ENCODE measurements at regions not wholly inside any gene's neighbourhood (a gene's known extent, or its start where the extent isn't known, plus 50 kb on each side); places are given as distances from the start of the nearest gene placed in this dataset.

GRCh38 chr18:78402440-78402839, 577.2 kb upstream of the SALL3 start:
- H3K9me3 ChIP-seq (ENCODE audit: control insufficient read depth in 1 of 2, low read length in 2 of 2), result peaks cover 0 to 19% of the 10 kb centered on the region in 2 donors
- H3K9ac ChIP-seq (ENCODE audit: low read depth in 1 of 2, low read length in 2 of 2), result no peak overlapping the region
- no peaks in the 10 kb centered on the region for H3K4me1 ChIP-seq (ENCODE audit: control insufficient read depth in 1 of 2, insufficient read depth in 2 of 2, low read length in 2 of 2)
- no peak overlapping the region for H3K4me3 ChIP-seq (ENCODE audit: low read depth in 1 of 2, low read length in 2 of 2)
- no peak overlapping the region for H3K27ac ChIP-seq (ENCODE audit: low read depth, low read length)
- no peaks in the 10 kb centered on the region for H3K36me3 ChIP-seq (ENCODE audit: control insufficient read depth in 1 of 2, insufficient read depth in 2 of 2, low read length in 2 of 2)
- H3K27me3 ChIP-seq (ENCODE audit: control insufficient read depth in 1 of 2, insufficient read depth in 2 of 2, low read length in 2 of 2), result no peaks in the 10 kb centered on the region

- Histone ChIP-seq H3K36me3 (ENCODE audit: control insufficient read depth in 1 of 2, insufficient read depth in 2 of 2, low read length in 2 of 2) (no peaks in the 10 kb centered on the region), H3K27ac (ENCODE audit: low read depth, low read length) (no peak overlapping the region), H3K9ac (ENCODE audit: low read depth in 1 of 2, low read length in 2 of 2) (no peak overlapping the region), H3K27me3 (ENCODE audit: control insufficient read depth in 1 of 2, insufficient read depth in 2 of 2, low read length in 2 of 2) (no peaks in the 10 kb centered on the region), H3K4me3 (ENCODE audit: low read depth in 1 of 2, low read length in 2 of 2) (no peak overlapping the region), H3K4me1 (ENCODE audit: control insufficient read depth in 1 of 2, insufficient read depth in 2 of 2, low read length in 2 of 2) (no peaks in the 10 kb centered on the region), H3K9me3 (ENCODE audit: control insufficient read depth in 1 of 2, low read length in 2 of 2) (peaks cover 0 to 17% of the 10 kb centered on the region in 2 donors)
Observed at GRCh38 chr18:78402966-78403365, 576.7 kb upstream of the SALL3 start.

- Histone ChIP-seq H3K27me3 (ENCODE audit: control insufficient read depth in 1 of 2, insufficient read depth in 2 of 2, low read length in 2 of 2) (no peaks in the 10 kb centered on the region), H3K9ac (ENCODE audit: low read depth in 1 of 2, low read length in 2 of 2) (no peak overlapping the region), H3K9me3 (ENCODE audit: control insufficient read depth in 1 of 2, low read length in 2 of 2) (peaks cover 0 to 15% of the 10 kb centered on the region in 2 donors), H3K27ac (ENCODE audit: low read depth, low read length) (no peak overlapping the region), H3K4me3 (ENCODE audit: low read depth in 1 of 2, low read length in 2 of 2) (no peak overlapping the region), H3K36me3 (ENCODE audit: control insufficient read depth in 1 of 2, insufficient read depth in 2 of 2, low read length in 2 of 2) (no peaks in the 10 kb centered on the region), H3K4me1 (ENCODE audit: control insufficient read depth in 1 of 2, insufficient read depth in 2 of 2, low read length in 2 of 2) (no peaks in the 10 kb centered on the region)
Observed at GRCh38 chr18:78403371-78403770, 576.2 kb upstream of the SALL3 start.

DNA sequence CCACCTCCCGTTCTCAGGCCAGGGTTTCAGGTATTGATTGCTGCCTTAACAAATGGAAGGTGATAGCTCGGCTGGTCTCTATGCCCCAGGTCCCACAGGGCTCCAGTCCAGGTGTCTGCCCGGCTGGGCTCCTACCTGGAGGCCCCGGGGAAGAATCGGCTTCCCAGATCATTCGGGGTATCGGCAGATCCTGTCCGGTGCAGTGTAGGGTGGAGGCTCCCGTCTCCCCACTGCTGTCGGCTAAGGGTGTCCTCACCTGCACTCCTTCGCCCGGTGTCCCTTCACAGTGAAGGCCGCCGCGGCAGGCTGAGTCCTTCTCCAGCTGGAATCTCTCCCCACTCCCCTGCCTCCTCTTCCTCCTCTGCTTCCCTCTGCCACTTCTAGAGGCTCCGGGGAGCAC, 573.9 kb upstream of the SALL3 start:
- Histone ChIP-seq H3K4me3 (ENCODE audit: low read depth in 1 of 2, low read length in 2 of 2) (no peak overlapping the region), H3K36me3 (ENCODE audit: control insufficient read depth in 1 of 2, insufficient read depth in 2 of 2, low read length in 2 of 2) (no peaks in the 10 kb centered on the region), H3K27ac (ENCODE audit: low read depth, low read length) (no peak overlapping the region), H3K9me3 (ENCODE audit: control insufficient read depth in 1 of 2, low read length in 2 of 2) (peaks cover 0 to 19% of the 10 kb centered on the region in 2 donors), H3K27me3 (ENCODE audit: control insufficient read depth in 1 of 2, insufficient read depth in 2 of 2, low read length in 2 of 2) (no peaks in the 10 kb centered on the region), H3K4me1 (ENCODE audit: control insufficient read depth in 1 of 2, insufficient read depth in 2 of 2, low read length in 2 of 2) (peaks cover 0 to 5% of the 10 kb centered on the region in 2 donors), H3K9ac (ENCODE audit: low read depth in 1 of 2, low read length in 2 of 2) (no peak overlapping the region)

DNA sequence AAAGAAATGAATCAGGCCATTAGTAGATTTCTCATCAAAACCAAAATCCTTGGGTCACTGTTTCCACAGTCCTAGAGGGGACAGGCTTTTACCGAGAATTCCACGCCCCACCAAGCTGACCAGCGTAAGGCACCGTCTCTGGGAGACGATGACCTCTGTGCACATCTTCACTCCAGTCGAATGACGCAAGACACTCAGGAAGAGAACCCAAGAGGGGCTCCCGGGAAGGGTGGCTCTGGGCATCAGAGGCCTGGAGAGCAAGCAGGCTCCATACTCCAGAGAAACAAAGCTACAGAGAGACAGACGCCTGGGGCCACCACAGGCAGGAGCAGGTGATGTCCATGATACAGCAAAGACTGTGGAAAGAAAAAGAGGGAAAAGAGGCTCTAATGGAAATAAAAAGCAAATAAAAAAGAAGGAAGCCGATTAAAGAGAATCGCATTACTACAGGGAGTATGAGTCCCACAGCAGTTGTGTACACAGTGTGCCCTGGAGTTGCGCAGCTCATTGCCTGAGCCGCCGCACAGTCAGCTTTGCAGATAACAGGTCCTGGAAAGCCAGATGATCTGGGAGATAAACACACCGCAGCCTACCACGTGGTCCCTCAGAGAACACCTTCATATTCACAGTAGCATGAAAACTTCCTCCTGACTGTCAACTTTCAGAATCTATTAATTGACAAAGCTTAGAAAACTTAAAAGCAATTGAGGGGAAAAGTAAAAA, 572.7 kb upstream of the SALL3 start:
- Histone ChIP-seq H3K36me3 (ENCODE audit: control insufficient read depth in 1 of 2, insufficient read depth in 2 of 2, low read length in 2 of 2) (no peaks in the 10 kb centered on the region), H3K9ac (ENCODE audit: low read depth in 1 of 2, low read length in 2 of 2) (no peak overlapping the region), H3K27me3 (ENCODE audit: control insufficient read depth in 1 of 2, insufficient read depth in 2 of 2, low read length in 2 of 2) (no peaks in the 10 kb centered on the region), H3K4me3 (ENCODE audit: low read depth in 1 of 2, low read length in 2 of 2) (peak overlapping the region in 1 of 2 donors; percentile 40), H3K4me1 (ENCODE audit: control insufficient read depth in 1 of 2, insufficient read depth in 2 of 2, low read length in 2 of 2) (peaks cover 0 to 5% of the 10 kb centered on the region in 2 donors), H3K9me3 (ENCODE audit: control insufficient read depth in 1 of 2, low read length in 2 of 2) (peaks cover 0 to 19% of the 10 kb centered on the region in 2 donors), H3K27ac (ENCODE audit: low read depth, low read length) (no peak overlapping the region)

DNA sequence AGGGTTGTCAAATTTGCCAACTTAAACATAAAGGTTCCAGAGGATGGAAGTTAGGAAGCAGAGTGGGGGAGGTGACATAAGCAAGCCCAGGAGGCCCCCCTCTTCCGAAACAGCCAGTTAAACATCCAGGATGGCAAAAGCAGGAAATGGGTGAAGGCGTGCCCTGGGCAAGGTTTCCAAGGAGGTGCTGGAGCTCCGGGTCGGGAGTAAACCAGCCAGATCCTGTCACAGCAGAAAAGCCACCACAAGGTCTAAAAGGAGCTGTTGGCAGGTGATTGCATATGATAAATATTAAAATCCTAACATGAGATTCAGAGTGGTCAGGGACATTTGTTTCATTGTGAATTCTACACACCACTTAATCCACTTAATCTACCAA, 572.2 kb upstream of the SALL3 start:
- Histone ChIP-seq H3K27me3 (ENCODE audit: control insufficient read depth in 1 of 2, insufficient read depth in 2 of 2, low read length in 2 of 2) (no peaks in the 10 kb centered on the region), H3K9me3 (ENCODE audit: control insufficient read depth in 1 of 2, low read length in 2 of 2) (peaks cover 0 to 18% of the 10 kb centered on the region in 2 donors), H3K27ac (ENCODE audit: low read depth, low read length) (no peak overlapping the region)

GRCh38 chr18:78408623-78409022, 571.0 kb upstream of the SALL3 start:
- peaks cover 0 to 12% of the 10 kb centered on the region in 2 donors for H3K9me3 ChIP-seq (ENCODE audit: control insufficient read depth in 1 of 2, low read length in 2 of 2)
- no peak overlapping the region for H3K27ac ChIP-seq (ENCODE audit: low read depth, low read length)
- H3K9ac ChIP-seq (ENCODE audit: low read depth in 1 of 2, low read length in 2 of 2), result no peak overlapping the region
- H3K4me1 ChIP-seq (ENCODE audit: control insufficient read depth in 1 of 2, insufficient read depth in 2 of 2, low read length in 2 of 2), result peaks cover 0 to 5% of the 10 kb centered on the region in 2 donors
- H3K27me3 ChIP-seq (ENCODE audit: control insufficient read depth in 1 of 2, insufficient read depth in 2 of 2, low read length in 2 of 2), result no peaks in the 10 kb centered on the region
- no peaks in the 10 kb centered on the region for H3K36me3 ChIP-seq (ENCODE audit: control insufficient read depth in 1 of 2, insufficient read depth in 2 of 2, low read length in 2 of 2)
- no peak overlapping the region for H3K4me3 ChIP-seq (ENCODE audit: low read depth in 1 of 2, low read length in 2 of 2)

More for the DNA sequence above, 572.2 kb upstream of the SALL3 start:
- Histone ChIP-seq H3K36me3 (ENCODE audit: control insufficient read depth in 1 of 2, insufficient read depth in 2 of 2, low read length in 2 of 2) (no peaks in the 10 kb centered on the region), H3K4me3 (ENCODE audit: low read depth in 1 of 2, low read length in 2 of 2) (peak overlapping the region in 1 of 2 donors; percentile 40), H3K4me1 (ENCODE audit: control insufficient read depth in 1 of 2, insufficient read depth in 2 of 2, low read length in 2 of 2) (peaks cover 0 to 5% of the 10 kb centered on the region in 2 donors), H3K9ac (ENCODE audit: low read depth in 1 of 2, low read length in 2 of 2) (no peak overlapping the region)

GRCh38 chr18:78410094-78410786, 569.4 kb upstream of the SALL3 start:
- Histone ChIP-seq H3K9ac (ENCODE audit: low read depth in 1 of 2, low read length in 2 of 2) (no peak overlapping the region), H3K4me3 (ENCODE audit: low read depth in 1 of 2, low read length in 2 of 2) (no peak overlapping the region), H3K9me3 (ENCODE audit: control insufficient read depth in 1 of 2, low read length in 2 of 2) (peaks cover 0 to 11% of the 10 kb centered on the region in 2 donors), H3K36me3 (ENCODE audit: control insufficient read depth in 1 of 2, insufficient read depth in 2 of 2, low read length in 2 of 2) (no peaks in the 10 kb centered on the region), H3K4me1 (ENCODE audit: control insufficient read depth in 1 of 2, insufficient read depth in 2 of 2, low read length in 2 of 2) (peaks cover 0 to 5% of the 10 kb centered on the region in 2 donors), H3K27ac (ENCODE audit: low read depth, low read length) (no peak overlapping the region), H3K27me3 (ENCODE audit: control insufficient read depth in 1 of 2, insufficient read depth in 2 of 2, low read length in 2 of 2) (no peaks in the 10 kb centered on the region)

DNA sequence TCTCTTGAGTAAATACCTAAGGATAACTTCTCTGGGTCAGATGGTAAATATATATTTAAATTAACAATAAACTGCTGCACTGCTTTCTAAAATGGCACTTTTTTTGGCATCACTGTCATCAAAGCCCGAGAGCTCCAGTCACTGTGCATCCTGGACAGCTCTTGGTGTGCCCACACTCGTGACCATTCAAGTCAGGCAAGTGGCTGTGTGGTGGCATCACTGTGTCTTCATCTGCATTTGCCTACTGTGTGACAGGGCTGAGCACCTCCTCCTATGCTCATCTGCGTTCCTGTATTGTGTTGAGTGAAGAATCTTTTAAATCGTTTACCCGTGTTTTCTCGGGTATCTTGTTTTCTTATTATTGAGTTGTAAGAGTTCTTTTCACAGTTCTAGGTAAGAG, 568.1 kb upstream of the SALL3 start:
- Histone ChIP-seq H3K27me3 (ENCODE audit: control insufficient read depth in 1 of 2, insufficient read depth in 2 of 2, low read length in 2 of 2) (no peaks in the 10 kb centered on the region), H3K36me3 (ENCODE audit: control insufficient read depth in 1 of 2, insufficient read depth in 2 of 2, low read length in 2 of 2) (no peaks in the 10 kb centered on the region), H3K9ac (ENCODE audit: low read depth in 1 of 2, low read length in 2 of 2) (no peak overlapping the region)

DNA sequence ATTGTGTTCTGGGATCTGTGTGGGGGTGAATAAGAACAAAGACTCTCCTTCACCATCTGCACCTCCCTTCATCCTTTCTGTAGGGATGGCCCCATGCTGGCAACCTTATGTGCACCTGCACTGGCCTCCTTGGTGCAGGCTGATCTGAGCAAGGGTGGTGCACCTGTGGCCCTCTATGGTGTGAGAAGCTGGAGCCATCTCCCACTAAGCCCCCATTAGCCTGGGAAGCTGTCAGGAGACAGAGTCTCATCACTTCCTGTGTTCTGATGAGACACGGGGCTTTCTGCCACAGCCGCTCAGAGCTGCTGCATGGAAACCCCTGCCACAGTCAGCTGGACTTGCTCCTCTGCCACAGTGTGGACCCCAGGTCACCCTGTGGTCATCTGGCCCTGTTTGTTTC, 565.3 kb upstream of the SALL3 start:
- Histone ChIP-seq H3K36me3 (ENCODE audit: control insufficient read depth in 1 of 2, insufficient read depth in 2 of 2, low read length in 2 of 2) (no peaks in the 10 kb centered on the region), H3K27me3 (ENCODE audit: control insufficient read depth in 1 of 2, insufficient read depth in 2 of 2, low read length in 2 of 2) (no peaks in the 10 kb centered on the region), H3K9ac (ENCODE audit: low read depth in 1 of 2, low read length in 2 of 2) (no peak overlapping the region), H3K27ac (ENCODE audit: low read depth, low read length) (no peak overlapping the region), H3K9me3 (ENCODE audit: control insufficient read depth in 1 of 2, low read length in 2 of 2) (peaks cover 0 to 13% of the 10 kb centered on the region in 2 donors), H3K4me1 (ENCODE audit: control insufficient read depth in 1 of 2, insufficient read depth in 2 of 2, low read length in 2 of 2) (peaks cover 0 to 5% of the 10 kb centered on the region in 2 donors), H3K4me3 (ENCODE audit: low read depth in 1 of 2, low read length in 2 of 2) (no peak overlapping the region)

More for the DNA sequence above, 568.1 kb upstream of the SALL3 start:
- Histone ChIP-seq H3K4me1 (ENCODE audit: control insufficient read depth in 1 of 2, insufficient read depth in 2 of 2, low read length in 2 of 2) (peaks cover 0 to 5% of the 10 kb centered on the region in 2 donors), H3K9me3 (ENCODE audit: control insufficient read depth in 1 of 2, low read length in 2 of 2) (peaks cover 0 to 11% of the 10 kb centered on the region in 2 donors), H3K27ac (ENCODE audit: low read depth, low read length) (no peak overlapping the region), H3K4me3 (ENCODE audit: low read depth in 1 of 2, low read length in 2 of 2) (no peak overlapping the region)

Measured in duodenal mucosa (tissue), 2 donors.